Activated CD4-positive, alpha-beta T cell treated with anti-CD3 and anti-CD28 coated beads, Interleukin-2, Interleukin-6, amounts not matched to agents 100 ng/mL and 50 ng/mL, durations not matched to agents 16 hours and 8 hours (primary cell): ENCODE measurements at regions not wholly inside any gene's neighbourhood (a gene's known extent, or its start where the extent isn't known, plus 50 kb on each side); places are given as distances from the start of the nearest gene placed in this dataset.

Source experiments
- DNase-seq: peaks from one replicate; pipeline ENCODE4 v3.0.0-alpha.2; 2020

GRCh38 chr20:2237059-2237458 is 58.7 kb upstream of the TGM3 start:
- DNase-seq = no peak

GRCh38 chr20:2238601-2239000 is 57.2 kb upstream of the TGM3 start:
- no peak for DNase-seq

GRCh38 chr20:2240835-2241234 is 55.0 kb upstream of the TGM3 start:
- no peak for DNase-seq

GRCh38 chr20:2242678-2243077 is 53.1 kb upstream of the TGM3 start:
- no peak for DNase-seq

- DNase-seq = no peak
Observed at GRCh38 chr20:2244523-2244922, 51.3 kb upstream of the TGM3 start.

GRCh38 chr20:2244993-2245392 is 50.8 kb upstream of the TGM3 start:
- no peak for DNase-seq

GRCh38 chr20:2245637-2246036 is 50.2 kb upstream of the TGM3 start:
- no peak for DNase-seq
